NCI-H2081 treated with DMSO at 0.1 percent for 48 hours (cell line): ENCODE measurements at regions not wholly inside any gene's neighbourhood (a gene's known extent, or its start where the extent isn't known, plus 50 kb on each side); places are given as distances from the start of the nearest gene placed in this dataset.

Experiments used
- DNase-seq: peaks from one replicate; lab custom pipeline; 2025; lab: John Stamatoyannopoulos, UW

GRCh38 chr13:107252428-107252827 is 684.5 kb upstream of the ARGLU1 start:
- DNase-seq: no peak

GRCh38 chr13:107252021-107252420 is 684.1 kb upstream of the ARGLU1 start:
- DNase-seq: no peak

GRCh38 chr13:107251341-107251740 is 683.4 kb upstream of the ARGLU1 start:
- no peak for DNase-seq

DNA sequence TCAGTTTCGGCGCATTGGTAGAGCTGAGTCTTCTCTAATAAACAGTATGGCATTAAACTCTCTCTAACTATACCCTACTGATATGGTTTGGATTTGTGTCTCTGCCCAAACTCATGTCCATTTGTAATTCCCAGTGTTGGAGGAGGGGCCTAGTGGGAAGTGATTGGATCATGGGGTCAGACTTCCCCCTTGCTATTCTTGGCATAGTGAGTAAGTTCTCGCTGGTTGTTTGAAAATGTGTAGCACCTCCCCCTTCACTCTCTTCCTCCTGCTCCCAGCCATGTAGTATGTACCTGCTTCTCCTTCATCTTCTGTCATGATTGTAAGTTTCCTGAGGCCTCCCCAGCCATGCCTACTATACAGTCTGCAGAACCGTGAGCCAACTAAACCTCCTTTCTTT is 682.7 kb upstream of the ARGLU1 start:
- no peak for DNase-seq

GRCh38 chr13:107244241-107244640 is 676.3 kb upstream of the ARGLU1 start:
- no peak for DNase-seq

GRCh38 chr13:107242138-107242537 is 674.2 kb upstream of the ARGLU1 start:
- no peak for DNase-seq

GRCh38 chr13:107241381-107241780 is 673.4 kb upstream of the ARGLU1 start:
- DNase-seq: no peak

GRCh38 chr13:107239213-107239612 is 671.3 kb upstream of the ARGLU1 start:
- DNase-seq: no peak

- DNase-seq: no peak
Observed at GRCh38 chr13:107238262-107238981, 670.5 kb upstream of the ARGLU1 start.

DNA sequence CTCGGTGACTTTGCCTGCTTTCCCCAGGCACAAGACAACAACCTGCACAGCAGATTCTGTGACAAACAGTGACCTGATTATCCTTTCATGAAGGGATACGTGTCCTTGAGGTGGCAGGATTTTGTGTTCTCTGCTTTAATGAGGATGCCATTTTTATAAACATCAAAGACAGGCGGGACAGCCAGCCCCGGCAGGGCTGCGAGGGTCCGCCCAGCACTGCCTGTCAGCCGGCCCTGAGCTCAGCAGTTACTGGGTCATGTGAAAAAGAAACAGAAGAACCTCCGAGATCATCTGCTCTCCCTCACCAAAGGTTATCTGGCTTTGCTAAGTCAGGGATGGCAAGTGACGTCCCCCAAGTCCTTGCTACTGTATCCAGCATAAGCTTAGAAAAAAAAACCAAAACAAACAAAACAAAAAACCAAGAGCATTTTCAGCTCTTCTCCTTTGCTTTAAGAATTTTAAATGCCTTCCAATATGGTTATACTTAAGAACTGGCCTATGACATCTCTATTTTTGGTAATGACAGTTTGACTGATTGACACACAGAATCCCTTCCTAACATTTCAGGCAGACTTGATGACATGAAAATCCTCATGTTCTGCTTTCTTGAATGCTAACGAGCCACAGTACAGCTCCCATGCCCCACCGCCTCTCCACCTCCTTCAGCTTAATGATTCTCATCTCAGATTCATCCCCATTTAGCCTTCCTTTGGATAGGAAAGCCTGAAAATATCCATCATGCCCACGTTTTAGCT is 666.6 kb upstream of the ARGLU1 start:
- DNase-seq: no peak

DNA sequence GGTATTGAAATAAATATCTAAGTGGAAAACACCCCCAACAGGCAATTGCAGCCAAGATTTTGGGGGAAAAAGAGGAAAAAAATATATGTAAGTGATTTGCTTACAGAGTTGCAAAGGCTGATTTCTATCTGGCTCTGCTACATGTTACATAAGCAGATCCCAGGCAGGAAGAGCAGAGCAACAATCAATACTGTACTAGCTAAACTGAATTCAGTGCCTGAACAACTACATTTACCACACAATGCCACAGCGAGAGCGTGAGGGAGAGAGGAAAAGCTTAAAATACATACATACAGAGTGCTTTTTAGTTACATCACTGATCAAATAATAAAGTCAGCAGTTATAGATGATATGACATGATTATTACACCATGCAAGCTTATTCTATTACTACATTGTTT is 665.6 kb upstream of the ARGLU1 start:
- no peak for DNase-seq

DNA sequence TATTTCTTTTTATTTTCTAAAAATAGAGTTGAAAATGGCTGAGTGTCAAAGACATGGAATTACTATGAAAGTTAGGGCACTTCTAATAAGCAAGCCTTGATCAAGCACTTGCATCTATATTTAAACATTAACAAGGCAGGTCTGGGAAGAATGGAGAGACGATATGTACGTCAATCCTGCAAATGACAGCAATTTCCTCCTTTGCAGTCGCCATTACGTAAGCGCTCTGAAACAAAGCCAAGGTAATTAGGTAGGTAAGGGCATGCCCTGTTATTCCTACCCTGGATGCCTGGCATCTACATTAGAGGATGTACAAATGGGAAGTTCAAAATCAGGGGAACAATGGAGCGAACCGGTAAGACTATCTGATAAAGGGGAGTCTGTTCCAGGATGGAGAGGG is 664.0 kb upstream of the ARGLU1 start:
- DNase-seq: no peak

DNA sequence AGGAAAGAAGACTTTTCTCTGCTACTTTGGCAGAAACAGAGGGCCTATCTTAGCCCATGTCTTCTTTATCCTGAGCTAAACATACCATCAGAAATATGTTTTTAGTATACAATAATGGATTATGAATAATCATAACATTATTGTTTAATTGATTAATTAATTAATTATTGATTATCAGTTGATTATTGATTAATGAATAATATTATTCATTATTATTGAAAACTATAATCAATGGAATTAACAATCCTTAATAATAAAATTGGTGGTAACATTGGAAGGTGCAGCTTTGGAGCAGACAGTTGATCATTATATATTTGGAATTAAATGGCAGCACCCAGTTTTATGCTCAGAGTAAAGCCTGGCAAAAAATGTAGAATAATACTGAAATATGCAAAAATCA is 655.9 kb upstream of the ARGLU1 start:
- no peak for DNase-seq

DNA sequence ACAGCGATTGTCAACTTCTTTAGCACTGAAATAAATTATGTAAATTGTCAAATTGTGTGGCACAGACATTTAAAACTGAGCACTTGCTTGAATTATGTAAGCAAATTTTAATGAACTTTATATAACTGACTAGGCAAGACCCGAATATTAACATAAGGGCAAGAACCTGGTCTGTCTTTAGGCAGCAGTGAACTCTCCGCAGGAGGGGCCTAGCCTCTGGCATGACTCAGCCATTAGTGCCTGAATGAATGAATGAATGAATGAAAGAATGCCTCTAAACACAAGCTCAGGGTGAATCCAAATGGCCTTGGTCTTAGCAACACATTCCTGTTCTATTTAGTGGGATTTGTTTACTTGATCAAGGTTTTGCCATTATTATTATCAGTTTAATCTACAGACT is 654.7 kb upstream of the ARGLU1 start:
- no peak for DNase-seq

DNA sequence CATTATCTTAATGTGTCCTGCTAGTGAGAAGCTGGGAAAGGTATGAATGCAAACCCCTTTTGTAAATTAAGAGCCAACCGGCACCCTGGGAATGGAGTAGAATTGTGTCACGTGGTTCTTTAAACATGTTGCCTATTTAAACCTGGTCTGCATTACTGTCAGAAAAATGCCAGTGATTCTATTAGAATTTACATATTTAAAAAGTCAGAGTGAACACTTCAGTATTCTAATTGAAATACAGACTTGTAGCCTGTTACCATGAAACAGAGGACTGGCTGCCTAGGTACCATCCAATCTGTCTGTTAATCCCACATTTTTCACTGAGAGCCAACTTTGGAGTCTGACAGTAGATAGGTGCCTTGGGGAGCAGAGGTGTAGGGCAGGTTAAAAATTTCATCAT is 652.3 kb upstream of the ARGLU1 start:
- no peak for DNase-seq

GRCh38 chr13:107217251-107217650 is 649.3 kb upstream of the ARGLU1 start:
- no peak for DNase-seq

GRCh38 chr13:107216046-107216755 is 648.3 kb upstream of the ARGLU1 start:
- DNase-seq: no peak

- DNase-seq: peak; percentile 94
Observed at GRCh38 chr13:107211073-107211472, 643.1 kb upstream of the ARGLU1 start.

DNA sequence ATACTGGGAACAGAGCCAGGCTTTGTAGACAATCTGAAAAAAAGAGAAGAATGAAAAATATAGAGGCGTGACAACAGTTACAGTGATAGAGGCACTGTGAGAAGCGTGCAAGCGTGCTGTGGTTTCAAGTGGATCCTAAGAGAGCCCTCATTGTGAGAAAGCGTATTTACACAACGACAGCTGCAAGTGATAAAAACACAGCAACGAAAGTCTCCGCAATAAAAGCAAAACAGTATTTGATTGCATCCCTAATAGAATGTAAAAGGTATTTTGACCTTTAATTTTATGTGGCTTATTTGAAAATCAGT is 642.7 kb upstream of the ARGLU1 start:
- peak; percentile 94 for DNase-seq

- no peak for DNase-seq
Observed at GRCh38 chr13:107209824-107210722, 642.1 kb upstream of the ARGLU1 start.

- DNase-seq: no peak
Observed at GRCh38 chr13:107208889-107209288, 641.0 kb upstream of the ARGLU1 start.
